Hematopoietic multipotent progenitor cell treated with erythropoietin and hydrocortisone succinate and interleukin-3 and kit ligand, for 4 days (in vitro differentiated cells): ENCODE measurements at regions not wholly inside any gene's neighbourhood (a gene's known extent, or its start where the extent isn't known, plus 50 kb on each side); places are given as distances from the start of the nearest gene placed in this dataset.

Experiments used
- DNase-seq: peaks from one replicate; pipeline ENCODE4 v3.0.0-alpha.2; 2015

DNA sequence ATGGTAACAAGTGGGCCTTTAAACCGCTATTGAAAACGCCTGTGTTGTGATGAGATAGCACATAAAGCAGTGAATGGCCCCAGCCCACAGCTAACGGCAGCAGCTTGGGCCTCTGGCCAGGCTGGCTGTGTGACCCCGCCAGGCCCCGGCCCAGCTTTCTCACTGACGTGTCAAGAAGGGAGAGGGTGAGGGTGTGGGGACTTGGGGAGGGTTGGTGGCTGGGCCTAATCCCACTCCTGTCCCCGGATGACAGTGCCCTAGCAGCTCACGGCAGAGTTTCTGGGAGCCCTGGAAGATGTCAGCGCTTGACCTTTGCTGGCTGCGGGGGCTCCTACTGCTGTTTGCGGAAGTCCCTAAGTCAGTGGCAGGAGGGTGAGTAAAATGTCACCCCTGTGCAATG, 88.9 kb upstream of the SHH start:
- DNase-seq = no peak

DNA sequence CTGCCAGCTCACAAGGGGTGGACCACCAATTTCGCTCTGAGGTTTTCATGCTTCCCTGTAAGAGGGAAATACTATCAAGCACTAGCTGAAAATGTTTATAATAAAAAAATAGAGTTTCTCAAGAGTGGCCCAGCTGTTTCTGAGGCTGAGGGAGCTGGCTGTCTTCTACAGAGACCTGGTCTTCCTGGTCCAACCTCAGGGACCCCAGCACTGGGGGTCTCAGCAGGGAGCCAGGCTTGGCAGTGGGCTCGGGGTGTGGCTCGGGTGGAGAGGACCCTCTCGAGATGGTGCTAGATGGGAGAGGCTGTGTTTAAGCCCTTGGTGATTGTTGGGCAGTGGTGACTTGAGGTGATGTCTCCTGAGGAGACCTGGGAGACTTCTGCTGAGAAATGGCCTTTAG, 87.3 kb upstream of the SHH start:
- no peak for DNase-seq

DNA sequence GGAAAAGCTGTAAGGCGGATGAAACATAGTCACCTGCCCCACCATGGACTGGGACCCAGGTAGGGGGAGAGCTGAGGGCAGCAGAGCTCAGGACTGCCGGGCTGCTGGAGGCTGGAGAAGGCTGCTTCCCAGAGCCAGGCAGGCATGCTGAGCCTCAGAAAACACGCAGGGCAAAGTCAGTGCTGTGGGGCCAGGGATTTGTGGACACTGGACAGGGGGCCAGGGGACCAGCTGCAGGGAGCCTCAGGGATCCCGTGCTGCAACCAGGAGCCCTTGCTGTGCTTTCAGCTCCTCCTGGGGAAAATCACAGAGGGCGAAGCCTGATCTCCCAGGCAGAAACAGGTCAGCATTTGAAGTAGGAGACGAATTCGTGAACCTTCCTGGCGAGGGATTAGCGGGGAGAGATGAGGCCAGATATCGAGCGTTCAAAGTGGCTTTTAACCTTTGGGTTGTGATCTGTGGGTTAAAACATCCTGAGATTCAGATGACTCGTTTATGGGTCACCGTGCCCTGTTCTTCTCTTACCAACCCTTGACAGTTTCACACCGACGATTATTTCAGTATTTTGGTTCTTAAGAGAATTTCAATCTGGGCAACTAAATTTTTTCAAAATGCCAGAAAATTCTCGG, 85.6 kb upstream of the SHH start:
- no peak for DNase-seq

DNA sequence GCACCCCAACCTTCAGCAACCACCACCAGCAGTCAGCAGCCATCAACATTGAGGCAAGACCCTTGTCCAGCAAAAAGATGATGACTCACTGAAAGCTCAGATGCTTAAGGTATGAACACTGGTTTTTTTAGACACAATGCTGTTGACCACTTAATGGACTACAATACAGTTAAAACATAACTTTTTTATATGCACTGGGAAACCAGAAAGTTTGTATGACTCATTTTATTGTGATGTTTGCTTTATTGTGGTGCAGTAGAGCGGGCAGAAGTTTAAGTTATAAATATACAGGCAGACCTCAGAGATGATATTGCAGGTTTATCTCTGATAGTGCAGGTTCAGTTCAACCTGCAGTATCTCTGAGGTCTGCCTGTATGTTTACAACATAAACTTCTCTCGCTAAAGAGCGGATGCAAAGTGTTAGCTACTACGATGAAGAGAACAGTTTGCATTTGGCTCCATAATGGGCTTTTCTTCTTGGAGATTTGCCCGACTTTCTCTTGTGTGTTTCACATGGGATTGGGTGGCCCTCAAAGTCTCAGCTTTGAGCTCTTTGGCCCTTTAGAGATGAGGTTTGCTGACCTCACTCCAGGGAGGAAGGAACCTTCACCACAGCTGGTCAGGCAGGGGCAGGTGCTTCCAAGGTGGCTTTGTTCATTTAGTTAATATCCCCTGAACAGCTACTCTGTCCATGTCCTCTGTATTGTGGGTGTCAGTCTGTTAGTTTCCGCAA, 84.4 kb upstream of the SHH start:
- no peak for DNase-seq

DNA sequence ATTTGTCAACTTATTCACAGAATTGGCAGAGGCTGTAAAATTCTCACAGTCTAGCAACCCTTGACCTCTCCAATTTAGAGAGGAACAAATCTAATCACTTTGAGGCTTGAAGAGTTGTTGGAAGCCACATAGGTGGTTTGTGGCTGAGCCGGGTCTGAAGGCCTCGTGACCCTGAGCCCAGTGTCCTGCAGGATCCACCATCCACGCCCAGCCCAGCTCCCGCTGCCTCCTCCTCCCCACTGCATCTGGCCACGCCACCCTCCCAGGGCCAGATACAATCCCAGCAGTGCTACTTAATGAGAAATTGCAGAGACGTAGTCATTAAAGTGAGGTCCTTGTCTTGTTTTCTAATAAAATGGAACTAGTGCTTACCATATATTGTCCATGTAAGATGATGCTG, 81.4 kb upstream of the SHH start:
- DNase-seq = no peak

DNA sequence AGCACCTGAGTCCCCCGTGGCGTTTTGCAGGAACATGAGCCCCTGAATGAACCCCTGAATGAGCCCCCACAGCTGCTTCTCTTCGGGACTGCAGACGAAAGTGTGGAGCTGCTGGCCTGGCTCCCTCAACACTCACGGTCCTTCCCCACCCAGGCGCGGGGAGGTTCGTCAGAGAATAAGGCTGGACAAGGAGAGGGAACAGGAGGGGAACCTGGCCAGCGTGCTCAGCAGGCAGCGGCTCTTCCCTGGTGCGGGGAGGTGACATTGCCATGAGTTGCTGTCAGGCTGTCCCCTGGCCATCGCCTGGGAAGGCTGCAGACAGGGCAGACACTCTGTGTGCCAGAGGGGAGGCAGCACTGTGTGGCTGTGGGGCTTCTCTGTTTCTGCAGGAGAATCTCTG, 80.9 kb upstream of the SHH start:
- DNase-seq = no peak

DNA sequence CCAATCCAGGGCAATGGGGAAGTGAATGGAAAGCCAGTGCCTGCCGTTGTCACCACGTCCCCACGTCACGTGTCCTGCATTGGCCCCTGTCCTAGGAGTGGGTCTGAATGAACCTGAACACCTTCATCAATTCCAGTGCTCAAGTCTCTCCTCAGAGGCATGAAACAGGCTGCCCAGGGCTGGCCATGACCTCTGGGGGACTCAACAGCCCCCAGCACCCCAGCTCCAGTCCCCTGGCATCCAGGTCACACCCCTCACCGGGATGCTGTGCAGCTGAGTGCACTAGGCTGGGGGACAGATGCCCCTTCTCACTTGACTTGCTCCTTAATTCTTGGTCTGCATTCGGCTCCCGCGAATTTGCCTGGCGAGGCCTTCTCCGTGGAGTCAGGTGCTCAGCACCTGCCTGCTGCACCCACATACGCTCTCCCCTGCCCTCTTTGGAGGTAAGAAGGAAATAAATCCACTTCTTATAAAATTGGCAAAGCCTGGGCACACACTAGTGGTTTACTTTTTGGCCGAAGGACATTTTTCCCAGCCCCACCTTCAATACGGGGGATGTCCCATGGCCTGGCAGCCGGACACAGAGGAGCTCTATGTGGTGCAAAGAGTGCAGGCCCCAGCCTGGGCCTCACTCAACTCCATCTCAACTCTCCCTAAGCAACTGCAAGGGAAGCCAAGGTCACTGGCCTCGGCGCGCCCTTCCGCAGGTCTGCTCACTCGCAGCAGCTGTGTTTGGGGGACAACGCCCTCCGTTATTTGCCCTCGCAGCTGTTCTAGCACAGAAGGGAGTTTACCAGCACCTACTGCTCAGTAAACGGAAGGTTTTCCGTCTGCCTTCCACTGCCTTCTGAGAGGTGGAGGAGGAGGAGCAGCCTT, 77.6 kb upstream of the SHH start:
- no peak for DNase-seq

DNA sequence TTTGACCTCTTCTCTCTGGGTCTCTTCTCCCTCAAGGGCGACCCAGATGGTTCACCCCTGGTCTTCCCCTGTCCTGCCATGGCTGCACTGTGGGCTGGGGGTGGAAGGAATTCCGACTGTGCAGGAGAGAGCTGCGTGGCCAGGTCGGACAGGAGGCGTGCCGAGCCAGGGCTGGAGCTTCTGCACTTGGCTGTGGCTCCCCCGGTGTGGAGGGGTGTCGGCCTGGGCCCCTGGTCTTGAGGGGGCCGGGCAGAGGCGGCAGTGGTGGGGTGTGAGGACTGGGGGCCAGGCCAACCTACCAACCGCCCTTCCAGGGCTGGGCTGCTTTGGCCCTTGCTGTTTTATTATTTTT, 74.9 kb upstream of the SHH start:
- no peak for DNase-seq

DNA sequence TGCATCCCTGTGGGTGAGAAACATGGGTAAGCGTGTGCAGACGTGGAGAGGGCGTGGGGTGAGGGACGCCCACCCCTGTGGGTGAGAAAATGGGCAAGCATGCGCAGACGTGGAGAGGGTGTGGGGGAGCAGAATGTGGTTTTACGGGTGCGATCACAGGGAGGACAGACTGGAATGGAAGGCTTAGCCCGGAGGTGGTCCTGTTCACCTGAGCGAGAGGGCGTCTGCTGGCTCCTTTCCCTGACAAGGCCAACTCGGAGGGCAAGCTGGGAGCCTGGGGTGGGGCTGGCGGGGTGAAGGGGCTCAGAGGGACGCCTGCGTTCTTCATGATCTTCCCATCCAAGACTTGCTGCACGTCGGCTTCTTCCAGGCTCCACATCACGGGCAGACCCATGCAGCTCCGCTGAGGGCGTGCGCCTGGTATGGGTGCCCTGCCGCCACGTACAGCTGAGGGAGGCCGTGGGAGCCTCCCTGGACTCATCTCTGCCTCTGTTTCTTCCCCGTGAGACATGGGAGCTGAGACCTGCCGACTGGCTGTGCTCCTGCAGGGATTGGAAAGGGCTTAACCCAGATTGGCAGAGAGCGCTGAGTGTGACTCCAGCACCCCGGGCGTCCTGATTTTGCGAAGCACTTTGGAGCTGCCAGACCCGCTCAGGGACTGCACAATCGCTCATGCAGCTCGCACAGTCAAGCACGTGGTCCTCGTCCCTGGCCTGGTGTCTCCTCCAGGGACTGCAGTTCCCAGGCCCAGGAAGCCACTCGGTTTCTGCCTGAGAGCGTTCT, 74.3 kb upstream of the SHH start:
- DNase-seq = no peak

DNA sequence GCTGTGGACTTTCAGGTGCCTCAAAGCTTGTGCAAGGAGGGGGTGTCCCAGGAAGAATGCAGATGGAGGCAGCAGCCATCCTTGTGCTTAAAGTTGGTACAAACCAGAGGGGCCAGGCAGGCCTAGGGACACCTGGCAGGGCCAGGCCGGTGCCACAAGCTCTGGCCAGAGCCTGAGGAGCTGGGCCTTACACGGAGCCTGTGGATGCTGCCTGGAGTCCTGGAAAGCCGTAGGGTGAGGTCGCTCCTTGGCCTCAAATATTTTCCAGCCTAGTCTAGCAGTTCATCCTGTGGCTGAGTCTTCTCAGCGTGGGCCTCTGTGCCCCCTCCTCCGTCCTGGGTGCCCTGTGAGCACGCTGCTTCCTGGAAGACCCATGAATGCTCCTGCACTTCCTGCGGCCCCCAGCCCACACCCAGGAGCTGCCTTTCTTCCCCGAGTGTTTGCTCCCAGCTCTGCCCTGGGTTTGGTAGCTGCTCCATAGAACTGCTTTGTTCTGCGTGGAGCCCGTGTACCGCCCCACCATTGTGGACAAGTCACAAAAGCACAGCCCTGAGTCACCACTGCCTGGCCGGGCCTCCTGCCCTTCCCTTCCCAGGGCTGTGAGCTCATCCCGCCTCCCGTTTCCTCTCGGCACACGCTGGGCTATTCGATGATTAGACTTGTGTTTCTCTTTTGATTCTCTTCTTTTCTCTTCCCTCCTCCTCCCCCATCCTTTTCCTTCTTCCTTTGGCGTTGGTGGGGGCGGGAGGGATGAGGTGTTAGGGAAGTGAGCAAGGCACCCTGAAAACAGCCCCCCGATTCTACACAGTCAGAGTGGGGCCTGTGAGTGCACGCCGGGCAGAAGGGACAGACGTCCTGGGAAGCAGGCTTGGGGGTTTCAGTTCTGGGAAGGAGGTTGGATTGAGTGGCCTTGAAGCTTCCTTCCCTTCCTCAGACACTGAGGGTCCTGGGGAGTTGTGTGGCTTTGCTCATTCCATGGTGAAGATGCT, 73.2 kb upstream of the SHH start:
- DNase-seq = no peak

DNA sequence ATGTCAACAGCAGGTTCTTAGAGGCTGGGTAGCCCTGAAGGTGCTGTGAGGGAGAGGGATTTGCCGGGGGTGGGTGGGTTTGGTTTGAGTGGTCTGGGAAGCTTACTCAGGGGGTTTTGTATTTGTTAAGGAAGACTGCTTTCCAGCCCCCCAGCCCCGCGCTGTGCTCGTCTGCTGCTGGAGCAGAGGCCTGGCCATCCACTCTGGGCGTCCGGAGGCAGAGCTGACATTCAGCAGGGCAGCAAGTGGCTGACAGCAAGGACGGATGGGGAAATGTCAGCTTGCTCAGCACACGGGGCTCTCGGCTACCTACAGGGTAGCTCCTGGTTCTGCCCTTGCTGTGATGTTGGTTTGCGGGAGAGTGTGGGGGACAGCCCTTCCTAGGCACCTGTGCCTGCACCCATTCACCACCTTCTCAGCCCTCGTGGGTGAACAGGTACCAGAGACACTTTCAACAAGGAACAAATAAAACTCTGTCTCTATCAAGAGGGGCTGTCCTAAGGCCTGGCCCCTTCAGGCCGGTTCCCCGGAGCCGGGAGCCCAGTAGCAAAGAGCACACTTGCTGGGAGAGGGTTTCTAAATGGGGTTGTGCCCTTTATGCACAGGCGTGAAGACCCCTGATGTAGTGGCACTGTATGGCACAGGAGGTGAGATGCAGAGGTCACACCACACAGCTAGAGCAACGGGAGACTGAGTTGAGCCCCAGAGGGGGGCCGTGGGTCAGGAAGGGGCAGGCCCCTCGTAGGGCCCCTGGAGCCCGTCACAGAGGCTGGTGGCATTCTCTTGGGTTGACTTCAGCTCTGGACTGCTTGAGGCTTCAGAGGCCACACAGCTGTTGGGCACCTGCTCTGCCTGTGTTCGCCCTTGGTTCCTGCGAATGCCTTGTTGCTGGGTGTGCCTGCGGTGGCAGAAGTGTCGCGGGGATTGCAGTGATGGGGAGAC, 72.2 kb upstream of the SHH start:
- no peak for DNase-seq

DNA sequence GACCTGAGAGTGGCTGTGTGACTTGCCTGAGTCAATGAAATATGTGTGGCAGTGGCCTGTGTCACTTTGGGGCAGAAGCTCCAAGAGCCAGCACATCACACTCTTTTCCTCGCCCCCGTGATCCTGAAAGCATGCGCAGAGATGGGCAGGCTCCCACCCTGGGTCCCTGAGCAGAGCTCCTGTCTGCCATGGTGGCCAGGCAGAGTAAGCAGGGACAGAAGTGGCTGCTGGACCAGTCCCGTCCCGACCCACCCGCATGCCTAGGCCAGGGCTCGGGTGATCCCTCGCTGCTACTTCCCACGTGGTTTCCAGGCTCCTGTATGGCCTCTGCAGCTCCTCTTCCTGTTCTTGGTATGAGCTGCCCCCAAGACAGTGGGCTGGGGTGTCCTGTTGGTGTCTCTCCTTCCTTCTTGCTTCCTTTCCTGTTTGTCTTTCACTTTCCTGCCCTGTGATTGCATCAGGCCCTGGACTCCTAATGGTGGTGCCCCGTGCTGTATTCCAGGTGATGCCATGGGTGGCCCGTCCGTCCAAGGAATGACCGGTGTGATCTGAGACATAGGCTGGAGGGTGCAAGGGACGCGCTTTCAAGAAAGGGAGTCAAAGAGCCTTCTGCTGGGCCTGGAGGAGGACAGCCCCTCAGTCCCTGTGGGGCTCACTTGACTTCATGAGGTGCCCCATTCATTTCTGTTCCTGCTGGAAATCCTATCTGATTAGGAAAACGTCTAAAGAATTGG, 71.4 kb upstream of the SHH start:
- no peak for DNase-seq

DNA sequence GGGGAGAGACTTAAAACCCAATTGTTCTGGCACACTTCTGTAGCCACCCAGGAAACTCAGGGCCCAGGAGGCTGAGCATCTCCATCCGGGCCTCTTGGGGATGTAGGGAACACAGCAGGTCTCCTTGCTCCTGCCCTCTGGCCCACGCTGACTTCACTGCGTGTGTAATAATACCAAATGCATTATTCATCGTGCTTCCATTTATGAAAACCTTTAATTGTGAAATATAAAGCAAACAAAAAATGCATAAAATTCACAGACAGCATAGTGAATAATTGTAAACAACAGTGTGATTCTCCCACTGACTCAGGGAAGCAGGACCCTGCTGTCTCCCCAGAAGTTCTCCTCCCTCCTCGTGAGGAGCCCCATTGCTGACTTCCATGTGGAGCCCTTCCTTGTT, 70.3 kb upstream of the SHH start:
- DNase-seq = no peak

DNA sequence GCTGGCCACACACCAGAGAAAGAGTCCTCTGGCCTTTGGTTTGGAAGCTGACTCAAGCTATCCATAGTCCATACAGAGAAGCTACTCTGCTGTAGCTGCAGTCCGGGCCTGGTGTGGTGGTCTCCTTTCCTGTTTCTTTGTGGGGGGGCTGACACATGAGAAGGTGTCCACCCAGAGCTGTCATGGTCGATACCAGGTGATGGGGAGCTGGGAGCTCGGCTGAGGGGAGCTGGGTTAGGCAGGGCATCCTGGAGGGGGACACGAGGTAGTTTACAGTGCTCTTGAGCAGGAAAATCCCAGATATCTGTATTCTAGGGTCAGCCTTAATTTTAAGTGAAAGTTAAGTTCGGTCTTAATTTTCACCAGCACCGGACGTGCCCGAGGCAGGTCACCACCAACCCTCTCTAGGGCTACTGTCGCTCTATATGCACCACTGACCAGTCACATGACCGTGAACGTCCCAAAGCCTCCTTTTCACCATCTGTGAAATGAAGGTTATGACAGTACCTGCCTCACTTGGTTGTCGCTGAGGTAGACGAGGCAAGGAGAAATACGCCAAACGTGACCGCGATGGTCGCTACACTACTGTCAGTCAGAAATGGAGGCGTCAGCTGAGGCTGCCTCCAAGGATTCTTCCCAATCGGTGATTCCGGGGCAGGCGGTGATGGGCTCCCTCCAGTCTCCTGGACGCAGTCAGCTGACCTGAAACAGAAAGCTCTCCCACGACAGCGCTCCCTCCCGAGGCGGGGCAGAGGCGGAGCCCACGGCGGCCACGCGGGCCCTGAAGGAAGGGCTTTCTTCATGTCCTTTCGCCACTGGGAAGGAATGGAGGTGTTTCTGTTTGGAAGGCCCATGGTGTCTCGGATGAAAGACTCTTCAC, 69.4 kb upstream of the SHH start:
- no peak for DNase-seq

DNA sequence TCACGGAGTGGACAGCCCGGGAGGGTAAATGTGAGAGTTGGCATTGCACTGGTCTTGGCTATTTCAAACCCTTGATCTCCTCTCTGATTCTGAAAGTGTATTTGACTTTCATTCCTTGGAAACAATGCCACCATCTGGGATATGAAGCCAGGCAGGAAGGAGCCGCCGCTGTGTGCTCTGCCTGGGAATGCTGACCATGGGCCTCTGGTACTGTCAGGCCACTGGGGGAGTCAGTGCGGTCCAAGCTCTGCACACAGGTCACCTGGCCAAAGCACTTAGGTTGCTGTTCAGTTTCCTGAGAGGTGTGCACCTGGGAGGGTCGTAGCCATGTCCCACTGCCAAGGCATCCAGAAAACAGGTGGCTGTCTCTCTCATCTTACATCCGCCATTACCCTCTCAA, 68.5 kb upstream of the SHH start:
- no peak for DNase-seq

DNA sequence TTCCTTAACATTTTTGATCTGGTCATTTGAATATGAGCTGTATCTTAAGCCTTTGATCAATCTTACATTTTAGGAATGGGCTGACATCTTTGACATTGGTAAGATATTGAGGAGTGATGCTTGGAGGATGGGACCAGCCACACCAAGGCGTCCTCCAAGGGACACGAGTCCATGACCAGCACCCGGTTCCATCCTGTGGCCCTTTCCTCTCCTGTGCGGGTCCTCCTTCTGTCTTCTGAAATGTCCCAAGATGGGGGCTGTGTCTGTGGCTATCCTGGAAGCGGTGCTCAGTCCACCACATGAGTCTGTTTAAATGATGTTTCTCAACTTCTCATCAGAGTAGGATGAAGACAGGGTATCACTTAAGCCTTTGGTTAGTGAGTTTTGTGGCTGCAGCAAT, 67.3 kb upstream of the SHH start:
- no peak for DNase-seq

DNA sequence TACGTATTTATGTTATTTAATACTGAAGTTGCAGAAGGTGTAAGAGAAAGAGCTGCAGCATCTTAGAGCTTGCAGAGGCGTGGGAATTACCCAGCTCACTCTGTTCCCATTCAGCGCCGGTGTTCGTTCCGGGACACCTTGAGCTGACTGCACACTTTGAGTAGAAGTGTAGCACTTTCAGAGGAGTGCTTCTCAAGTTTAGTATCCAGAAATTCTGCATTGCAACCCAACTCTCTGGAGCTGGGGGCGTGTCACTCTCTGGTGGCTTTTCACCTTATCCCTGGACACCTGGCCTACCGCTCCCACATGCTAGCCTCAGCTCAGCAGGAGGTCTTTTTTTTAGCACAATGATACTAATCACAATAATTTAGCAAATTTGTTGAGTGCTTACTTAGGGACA, 66.4 kb upstream of the SHH start:
- DNase-seq = no peak

DNA sequence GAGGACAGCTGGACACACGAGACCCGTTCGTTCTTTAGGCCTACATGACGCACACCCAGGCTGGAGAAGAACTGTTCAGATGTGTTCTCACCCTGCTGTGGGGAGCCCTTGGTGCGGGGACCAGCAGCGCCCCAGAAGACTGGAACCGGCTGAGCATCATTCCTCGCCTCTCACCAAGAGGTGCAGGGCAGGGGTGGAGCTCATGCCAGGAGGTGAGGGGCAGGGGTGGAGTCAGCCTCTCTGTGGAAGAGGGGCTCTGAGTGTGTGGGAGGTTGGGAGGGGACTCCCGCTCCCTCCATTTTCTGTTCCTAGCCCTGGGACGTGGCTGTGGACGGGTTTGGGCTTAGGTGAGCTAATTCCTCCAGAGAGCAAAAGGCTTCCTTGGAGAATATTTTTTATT, 66.0 kb upstream of the SHH start:
- no peak for DNase-seq

DNA sequence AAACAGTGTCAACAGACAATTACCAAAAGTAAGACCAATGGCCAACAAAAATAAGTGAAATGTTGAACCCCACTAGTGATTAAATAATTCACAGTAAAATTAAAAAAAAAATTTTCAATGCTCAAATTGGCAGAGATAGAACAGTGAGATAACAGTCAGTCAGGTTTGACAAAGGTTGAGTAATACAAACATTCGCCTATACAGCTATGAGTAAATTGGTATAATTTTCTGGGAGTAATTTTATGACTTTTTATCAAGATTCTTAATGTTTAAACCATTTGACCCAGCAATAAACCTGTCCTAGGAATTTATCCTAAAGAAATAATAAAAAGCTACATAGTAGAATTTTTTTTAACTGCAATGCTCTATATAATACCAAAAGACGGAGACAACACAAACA, 64.9 kb upstream of the SHH start:
- DNase-seq = no peak
